ENCODE measurements at regions not wholly inside any gene's neighbourhood (a gene's known extent, or its start where the extent isn't known, plus 50 kb on each side); places are given as distances from the start of the nearest gene placed in this dataset.

DNA sequence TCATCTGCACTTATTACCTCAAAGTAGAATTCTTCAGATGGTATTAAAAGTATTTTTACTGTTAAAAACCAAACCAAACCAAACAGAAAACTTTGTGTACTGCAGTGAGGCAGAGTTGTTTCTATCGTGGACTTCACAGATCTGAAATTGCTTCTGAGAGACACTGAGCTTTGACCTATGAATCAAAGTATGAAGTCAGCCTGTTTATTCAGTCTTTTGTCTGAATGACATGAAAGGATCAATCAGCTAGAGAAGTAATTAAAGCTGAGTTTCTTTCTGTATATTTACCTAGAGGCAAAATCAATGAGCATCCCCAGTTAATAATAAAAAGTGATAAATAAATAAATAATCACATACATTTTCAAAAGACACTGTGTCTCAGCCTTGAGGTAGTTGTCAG lies 2121.0 kb downstream of the PCDH7 start:
- TF ChIP-seq, protein P1, sequence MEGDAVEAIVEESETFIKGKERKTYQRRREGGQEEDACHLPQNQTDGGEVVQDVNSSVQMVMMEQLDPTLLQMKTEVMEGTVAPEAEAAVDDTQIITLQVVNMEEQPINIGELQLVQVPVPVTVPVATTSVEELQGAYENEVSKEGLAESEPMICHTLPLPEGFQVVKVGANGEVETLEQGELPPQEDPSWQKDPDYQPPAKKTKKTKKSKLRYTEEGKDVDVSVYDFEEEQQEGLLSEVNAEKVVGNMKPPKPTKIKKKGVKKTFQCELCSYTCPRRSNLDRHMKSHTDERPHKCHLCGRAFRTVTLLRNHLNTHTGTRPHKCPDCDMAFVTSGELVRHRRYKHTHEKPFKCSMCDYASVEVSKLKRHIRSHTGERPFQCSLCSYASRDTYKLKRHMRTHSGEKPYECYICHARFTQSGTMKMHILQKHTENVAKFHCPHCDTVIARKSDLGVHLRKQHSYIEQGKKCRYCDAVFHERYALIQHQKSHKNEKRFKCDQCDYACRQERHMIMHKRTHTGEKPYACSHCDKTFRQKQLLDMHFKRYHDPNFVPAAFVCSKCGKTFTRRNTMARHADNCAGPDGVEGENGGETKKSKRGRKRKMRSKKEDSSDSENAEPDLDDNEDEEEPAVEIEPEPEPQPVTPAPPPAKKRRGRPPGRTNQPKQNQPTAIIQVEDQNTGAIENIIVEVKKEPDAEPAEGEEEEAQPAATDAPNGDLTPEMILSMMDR (IDR thresholded peaks at IDR 0.05): no peak
- TF ChIP-seq POLR2A (IDR thresholded peaks at IDR 0.05): no peak
